NCI-H748 (cell line): ENCODE measurements at regions not wholly inside any gene's neighbourhood (a gene's known extent, or its start where the extent isn't known, plus 50 kb on each side); places are given as distances from the start of the nearest gene placed in this dataset.
"Not testable (repeated sequence)": the region's sequence is repeated elsewhere in the genome, so short reads cannot be mapped to it uniquely, and the experiment has no call there.

ENCODE experiments used
- DNase-seq: peaks from one replicate; lab custom pipeline; 2025; ENCODE audit not compliant: unreplicated experiment; lab: John Stamatoyannopoulos, UW

DNA sequence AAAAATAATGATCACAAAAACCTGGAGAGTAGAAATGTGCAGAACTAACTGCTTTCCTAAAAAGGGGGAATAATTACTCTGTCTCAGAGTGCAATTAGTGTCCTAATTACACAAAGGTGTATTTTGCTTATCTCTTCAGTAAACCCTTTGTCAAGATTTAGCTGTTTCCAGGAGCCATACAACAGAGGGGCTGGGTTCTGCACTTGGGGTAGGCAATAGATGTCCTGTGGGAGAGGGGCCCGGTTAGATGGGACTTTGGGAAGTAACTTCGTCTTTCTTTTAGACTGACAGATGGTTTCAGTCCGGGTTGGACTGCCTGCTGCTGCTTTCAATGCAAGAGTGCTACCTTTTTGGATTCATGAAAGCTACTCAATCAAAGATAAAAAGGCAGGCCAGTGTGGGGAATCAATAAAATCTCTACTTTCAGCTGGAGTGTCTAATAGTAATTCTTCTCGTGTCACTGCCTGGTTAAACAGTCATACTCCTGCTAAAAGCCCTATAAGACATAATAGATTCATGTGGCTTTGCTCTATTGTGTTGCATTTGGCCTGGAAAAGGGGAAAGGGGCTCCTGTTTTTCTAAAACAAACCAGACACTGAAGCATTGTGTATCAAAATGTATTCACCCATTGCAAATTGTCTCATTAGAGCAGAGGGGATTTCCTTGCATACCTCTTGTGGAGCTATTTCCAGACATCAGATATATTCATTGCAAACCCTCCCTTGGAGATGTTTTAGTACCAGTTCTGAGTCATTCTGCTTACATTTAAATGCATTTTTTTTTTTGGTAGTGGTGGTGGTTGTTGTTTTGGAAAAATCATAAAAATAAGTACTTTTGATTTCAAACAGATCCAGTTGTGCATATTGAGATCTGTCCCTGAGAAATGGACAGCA lies 83.3 kb upstream of the PCDH8 start:
- DNase-seq: peak; percentile 33

DNA sequence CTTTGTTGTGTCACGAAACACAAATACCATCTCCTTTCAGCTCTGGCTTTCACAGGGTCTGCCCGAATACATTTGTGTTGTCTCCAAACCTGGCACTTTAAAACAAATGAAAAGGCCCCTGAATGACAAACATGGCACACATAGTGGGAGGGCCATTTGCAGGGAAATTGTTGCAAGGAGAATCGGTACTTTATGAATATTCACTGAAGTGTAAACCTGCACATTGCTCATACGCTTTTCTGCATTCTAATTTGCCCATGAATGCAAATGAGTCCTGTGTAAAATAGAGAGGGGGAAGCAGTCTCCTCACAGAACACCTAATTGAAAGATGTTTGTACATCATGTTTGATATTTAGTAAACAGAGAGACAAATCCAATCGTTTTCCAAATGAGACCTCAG lies 82.7 kb upstream of the PCDH8 start:
- DNase-seq: no peak

DNA sequence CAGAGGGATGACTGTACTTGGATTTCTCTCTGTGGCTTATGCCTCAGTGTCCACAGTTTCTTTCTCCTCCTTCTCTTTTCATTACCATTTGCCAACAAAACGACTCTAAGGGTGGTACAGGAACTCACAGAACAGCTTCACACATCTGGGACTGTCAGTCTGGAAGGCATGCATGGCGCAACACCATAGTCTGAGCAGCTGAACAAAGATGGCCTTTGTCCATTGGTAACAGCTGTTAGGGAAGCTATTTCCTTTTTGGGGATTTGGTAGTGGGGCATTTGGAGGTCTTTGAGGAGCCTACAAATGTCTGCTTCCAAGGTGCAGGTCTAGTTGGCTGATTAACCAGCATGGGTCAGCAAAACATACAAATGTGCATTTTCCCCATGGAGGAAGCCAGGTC lies 81.4 kb upstream of the PCDH8 start:
- no peak for DNase-seq

GRCh38 chr13:52926971-52927370 lies 78.5 kb upstream of the PCDH8 start:
- DNase-seq: no peak

GRCh38 chr13:52925775-52926285 lies 77.4 kb upstream of the PCDH8 start:
- no peak for DNase-seq

- DNase-seq: no peak
Measured at GRCh38 chr13:52925251-52925650, 76.8 kb upstream of the PCDH8 start.

DNA sequence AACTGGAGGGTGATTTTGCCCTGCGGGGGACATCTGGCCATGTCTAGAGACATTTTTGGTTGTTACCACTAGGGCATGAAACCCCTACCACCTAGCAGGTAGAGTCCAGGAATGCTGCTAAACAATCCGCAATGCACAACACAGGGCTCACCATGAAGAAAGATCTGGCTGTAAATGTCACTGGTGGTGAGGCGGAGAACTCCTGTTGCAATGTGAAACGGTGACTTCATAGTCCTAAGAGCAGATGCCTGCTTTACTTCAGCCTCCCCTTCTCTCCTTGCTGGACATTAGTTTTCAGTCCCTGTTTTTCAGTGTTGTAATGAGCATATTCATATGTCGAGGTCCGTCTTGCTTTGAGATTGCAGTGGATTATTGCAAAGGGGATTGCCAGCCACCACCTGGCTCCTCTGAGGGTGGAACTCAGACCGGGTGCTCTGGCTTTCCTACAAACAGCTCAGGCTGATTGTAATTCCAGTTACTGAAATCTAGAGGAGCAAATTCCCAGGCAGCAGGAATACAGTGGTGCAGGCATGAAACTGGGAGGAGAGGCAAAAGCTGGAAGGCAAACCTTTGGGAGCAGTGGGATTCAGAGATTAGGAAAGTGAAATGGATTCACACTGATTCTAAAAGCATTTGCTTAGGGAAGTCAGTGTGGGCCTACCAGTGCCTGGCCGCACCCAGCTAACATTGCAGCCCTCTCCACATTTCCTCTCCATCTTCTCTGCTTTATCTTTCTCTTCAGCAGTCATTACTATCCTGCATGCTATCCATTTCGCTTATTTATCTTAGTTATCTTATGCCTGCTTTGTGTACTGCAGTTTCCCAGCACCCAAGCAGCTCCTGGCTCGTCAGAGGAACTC lies 76.1 kb upstream of the PCDH8 start:
- DNase-seq: no peak

DNA sequence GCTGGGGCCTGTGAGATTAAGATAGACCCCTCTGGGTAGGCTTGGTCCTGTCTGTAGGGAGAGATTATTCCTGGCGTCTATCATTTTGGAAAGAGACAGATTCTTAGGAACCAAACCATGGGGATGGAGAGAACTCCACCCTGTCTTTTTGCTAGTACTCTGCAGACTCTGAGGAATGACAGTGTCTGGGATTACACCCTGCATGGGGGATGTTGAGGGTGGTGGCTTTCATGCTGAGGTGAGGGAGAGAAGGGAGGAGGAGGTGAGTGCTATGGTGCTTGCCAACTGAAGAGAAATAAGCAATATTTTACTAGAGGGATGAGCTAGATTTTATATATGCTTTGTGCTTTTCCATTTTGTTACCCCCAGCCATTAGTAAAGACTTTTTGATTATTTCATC lies 74.5 kb upstream of the PCDH8 start:
- no peak for DNase-seq

DNA sequence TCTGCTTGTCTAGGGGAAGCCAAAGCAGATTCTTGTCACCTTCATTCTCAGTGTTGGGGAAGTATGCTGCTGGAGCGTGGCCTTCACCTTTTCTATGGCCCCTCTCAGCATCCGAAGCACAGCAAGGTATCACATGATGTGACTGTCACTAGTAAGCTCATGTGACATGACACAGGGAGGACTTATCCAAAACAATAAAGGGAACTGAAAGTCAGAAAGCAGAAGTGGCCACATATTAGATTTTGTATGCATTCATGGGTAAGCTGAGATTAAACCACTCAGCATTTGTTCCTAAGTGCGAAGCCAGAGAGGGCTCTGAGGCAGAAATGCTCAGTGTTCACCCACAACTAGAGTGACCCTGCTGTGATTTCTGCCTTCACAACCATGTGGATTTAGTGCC lies 72.8 kb upstream of the PCDH8 start:
- no peak for DNase-seq

DNA sequence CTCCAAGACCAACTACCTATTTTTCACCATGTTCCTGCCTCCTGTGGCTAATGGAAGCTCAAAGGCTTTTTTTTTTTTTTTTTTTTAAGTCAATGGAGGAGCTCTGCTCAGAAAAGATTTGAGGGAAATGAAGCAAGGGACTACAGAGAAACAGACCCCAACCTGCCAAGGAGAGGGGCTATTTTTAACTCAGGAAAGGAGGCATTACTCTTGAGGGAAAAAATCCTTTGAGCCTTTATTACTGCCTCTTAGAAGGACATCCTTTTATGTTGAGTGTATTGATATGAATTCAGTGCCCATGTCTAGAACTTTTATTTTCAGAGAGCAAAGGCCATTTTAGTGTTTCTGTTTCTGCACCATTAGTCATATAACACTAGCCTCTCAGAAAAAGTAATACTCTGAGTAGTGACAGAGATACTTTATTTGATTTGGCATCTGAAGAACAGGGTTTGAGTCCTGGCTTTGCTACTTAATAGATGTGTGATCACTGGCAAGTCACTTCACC lies 68.1 kb upstream of the PCDH8 start:
- DNase-seq: no peak

DNA sequence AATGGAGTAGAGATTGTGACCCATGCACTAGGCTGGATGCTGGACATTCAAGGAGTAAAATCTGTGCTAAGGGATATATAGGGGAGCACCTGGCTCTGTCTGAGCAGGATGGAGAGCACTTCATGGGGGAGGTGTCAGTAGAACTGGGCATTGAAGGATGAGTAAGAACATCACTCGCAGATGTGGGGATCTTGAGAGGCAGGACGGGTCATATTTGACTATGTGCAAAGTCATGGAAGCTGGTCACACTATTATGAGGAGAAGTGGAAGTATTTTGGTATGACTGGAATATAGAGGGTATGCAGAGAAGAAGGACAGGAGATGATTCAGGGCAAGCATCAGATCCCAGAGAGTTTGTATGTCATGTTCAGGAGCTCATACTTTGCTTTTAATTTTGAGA lies 62.9 kb upstream of the PCDH8 start:
- DNase-seq: no peak

DNA sequence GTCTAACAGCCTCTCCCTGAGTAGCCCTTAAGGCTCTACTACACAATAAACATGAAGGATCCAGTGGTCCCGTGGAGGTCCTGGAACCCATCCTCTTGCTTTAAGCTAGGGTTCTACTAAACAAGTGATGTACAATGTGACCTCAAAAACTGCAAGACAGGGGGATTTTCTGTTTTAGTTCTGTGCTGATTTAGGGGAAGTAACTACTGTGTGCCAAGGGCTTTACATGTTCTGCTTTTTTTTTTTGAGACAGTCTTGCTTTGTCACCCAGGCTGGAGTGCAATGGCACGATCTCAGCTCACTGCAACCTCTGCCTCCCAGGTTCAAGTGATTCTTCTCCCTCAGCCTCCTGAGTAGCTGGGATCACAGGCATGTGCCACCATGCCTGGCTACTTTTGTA lies 61.9 kb upstream of the PCDH8 start:
- DNase-seq: not testable (repeated sequence)

DNA sequence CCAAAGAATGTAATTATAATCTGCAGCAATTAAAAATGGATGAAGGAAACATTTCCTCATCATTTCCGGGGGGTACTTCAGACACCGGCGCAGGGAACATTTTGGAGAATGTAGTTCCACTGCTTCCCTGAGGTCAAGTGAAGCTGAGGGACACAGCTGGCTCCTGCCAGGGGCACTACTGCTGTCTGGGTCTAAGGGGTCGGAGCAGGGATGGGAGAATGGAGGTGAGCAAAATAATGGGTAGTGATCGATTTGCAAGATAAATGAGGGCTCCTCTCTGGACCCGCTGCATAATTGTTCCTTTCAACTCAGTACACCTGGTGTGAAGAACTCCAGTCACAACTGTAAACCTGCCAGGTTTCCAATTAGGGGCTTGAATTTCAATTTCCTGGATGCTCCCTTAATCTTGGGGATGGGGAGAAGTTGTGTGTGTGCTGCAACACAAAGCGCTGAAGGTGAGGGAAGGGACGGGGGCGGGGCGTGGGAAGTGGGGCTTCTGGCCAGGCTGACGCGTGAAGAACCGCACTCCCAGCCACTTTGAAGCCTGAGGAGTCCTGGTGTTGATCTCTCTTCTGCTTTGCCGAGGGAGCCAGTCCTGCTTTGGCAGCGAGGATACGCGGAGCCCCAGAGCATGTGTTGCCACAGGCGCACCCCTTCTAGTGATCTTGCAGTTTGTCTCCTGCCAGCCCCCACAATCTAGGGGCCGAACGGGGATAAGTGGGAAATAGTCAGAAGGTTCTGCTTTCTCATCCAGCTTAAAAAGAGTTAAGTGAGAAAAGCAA lies 57.9 kb upstream of the PCDH8 start:
- DNase-seq: peak; percentile 47

GRCh38 chr13:52905701-52906100 lies 57.3 kb upstream of the PCDH8 start:
- DNase-seq: no peak

DNA sequence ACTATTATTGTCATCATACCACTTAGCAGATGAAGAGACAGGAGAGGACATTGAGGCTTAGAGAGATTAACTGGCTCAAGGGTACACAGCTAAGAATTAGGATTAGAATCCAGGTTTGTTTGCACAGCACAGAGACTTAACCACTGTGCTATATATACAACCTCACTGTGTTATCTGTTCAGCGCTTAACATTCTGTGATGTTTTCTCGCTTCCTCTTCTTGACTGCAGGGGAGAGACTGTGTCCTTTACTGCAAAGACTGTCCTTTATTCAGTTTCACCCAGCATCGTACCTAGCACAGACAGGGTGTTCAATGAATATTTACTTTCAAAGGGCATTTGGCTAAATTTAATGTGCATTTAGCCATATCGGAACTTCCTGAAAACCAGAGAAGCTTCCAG lies 54.9 kb upstream of the PCDH8 start:
- DNase-seq: no peak

- DNase-seq: peak; percentile 37
Measured at GRCh38 chr13:52899206-52899605, 50.8 kb upstream of the PCDH8 start.
